GM12864 (cell line): ENCODE measurements at regions not wholly inside any gene's neighbourhood (a gene's known extent, or its start where the extent isn't known, plus 50 kb on each side); places are given as distances from the start of the nearest gene placed in this dataset.
A peak's percentile ranks its signal among the peaks of the same experiment; 100 is the strongest.

Experiments
- DNase-seq: peaks from one replicate; pipeline ENCODE4 v3.0.0-alpha.2; 2011; ENCODE audit warnings: low read depth
- H3K4me3 ChIP-seq: 2 replicates; pipeline ENCODE4 v1.5.1; 2011; ENCODE audit warnings: mild to moderate bottlenecking, low read depth, low read length, control low read depth
- CTCF ChIP-seq: IDR thresholded peaks from 2 replicates; pipeline ENCODE4 v1.5.1; 2011; ENCODE audit warnings: low read depth, mild to moderate bottlenecking, moderate library complexity, low read length, control low read depth, inconsistent platforms; ENCODE audit errors: missing control alignments

DNA sequence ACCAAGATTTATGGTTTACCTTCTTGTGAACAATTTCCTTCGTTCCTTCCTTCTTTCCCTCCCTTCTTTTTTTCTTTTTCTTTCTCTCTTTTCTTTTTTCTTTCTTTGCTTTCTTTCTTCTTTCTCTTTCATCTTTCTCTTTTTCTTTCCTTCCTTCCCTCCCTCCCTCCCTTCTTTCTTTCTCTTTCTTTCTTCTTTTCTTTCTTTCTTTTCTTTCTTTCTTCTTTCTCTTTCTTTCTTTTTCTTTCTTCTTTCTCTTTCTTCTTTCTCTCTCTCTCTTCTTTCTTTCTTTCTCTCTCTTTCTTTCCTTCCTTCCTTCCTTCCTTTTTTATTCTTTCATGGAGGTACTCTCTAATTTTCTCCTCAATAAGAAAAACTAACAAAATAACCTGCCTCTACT is 462.1 kb upstream of the ATP2B1 start:
- TF ChIP-seq CTCF, result no peak
- H3K4me3 ChIP-seq, result no peak overlapping the region
- DNase-seq, result no peak

DNA sequence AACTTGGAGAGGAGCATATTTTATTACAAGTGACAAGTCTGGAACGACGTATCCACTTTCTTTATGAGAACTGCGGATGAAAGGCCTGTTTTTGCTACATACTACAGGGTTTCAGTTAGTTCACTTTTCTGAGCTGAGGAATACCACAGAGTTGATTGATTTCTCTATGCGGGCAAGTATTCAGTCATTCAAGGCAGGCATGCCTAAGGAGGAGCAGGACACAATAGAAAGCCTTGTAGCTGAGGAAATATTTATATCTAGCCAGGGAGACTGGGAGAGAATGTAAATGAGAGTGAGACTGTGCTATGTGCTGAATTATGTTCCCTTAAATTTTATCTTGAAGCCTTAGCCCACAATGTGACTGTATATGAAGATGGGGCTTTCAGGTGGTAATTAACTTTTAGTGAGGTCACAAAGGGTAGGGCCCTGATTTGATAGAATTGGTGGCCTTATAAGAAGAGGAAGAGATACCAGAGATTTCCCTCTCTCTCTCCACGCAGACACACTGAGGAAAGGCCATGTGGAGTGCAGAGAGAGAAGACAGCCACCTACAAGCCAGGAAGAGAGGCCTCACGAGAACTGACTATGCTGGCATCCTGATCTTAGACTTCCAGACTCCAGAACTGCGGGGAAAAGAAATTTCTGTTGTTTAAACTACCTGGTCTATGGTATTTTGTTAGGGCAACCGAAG is 459.0 kb upstream of the ATP2B1 start:
- no peak for TF ChIP-seq CTCF
- H3K4me3 ChIP-seq, result no peak overlapping the region
- DNase-seq, result no peak

- no peak overlapping the region for H3K4me3 ChIP-seq
- TF ChIP-seq CTCF, result no peak
- no peak for DNase-seq
Observed at GRCh38 chr12:90166671-90167070, 458.0 kb upstream of the ATP2B1 start.

DNA sequence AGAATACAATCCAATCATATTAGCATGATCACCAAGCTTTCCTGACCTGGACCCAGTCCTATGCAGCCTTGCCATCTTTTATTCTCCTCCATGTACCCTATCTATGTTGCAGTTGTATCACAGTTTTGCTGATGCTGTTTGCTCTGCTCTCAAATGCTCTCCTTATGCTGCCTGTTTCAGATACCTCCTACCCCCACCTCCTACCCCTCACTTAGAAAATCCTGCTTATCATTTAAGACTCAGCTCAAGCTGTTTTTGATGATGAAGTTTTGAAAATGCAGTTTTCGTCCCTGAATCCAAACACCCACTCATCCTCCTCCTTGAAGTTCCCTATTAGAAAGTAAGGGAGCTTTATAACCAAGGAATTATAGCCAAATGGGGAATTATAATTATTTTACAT is 457.4 kb upstream of the ATP2B1 start:
- no peak for DNase-seq
- TF ChIP-seq CTCF, result no peak
- no peak overlapping the region for H3K4me3 ChIP-seq

- H3K4me3 ChIP-seq, result no peak overlapping the region
- DNase-seq, result no peak
- TF ChIP-seq CTCF, result peak; percentile 42
Observed at GRCh38 chr12:90163975-90164374, 455.3 kb upstream of the ATP2B1 start.

DNA sequence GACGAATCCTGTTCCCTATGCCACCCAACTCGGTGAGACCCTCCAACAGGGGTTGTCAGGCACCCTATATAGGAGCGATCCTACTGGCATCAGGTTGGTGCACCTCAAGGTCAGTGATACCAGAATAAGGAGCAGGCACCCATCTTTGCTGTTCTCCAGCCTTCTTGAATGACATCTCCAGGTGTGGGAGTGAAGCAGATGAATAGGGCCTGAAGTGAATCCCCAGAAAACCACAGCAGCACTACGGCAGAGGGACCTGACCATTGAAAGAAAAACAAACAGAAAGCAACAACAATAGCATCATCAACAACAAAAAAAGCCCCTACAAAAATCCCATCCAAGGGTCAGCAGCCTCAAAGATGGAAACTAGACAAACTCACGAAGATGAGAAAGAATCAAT is 445.2 kb upstream of the ATP2B1 start:
- no peak for TF ChIP-seq CTCF
- no peak for DNase-seq
- H3K4me3 ChIP-seq, result no peak overlapping the region
